DMS114 treated with DMSO at 0.1 percent for 48 hours (cell line): ENCODE measurements at regions not wholly inside any gene's neighbourhood (a gene's known extent, or its start where the extent isn't known, plus 50 kb on each side); places are given as distances from the start of the nearest gene placed in this dataset.
"Not testable (repeated sequence)": the region's sequence is repeated elsewhere in the genome, so short reads cannot be mapped to it uniquely, and the experiment has no call there.

ENCODE experiments used
- DNase-seq: peaks from one replicate; lab custom pipeline; 2025; ENCODE audit not compliant: unreplicated experiment; lab: John Stamatoyannopoulos, UW

DNA sequence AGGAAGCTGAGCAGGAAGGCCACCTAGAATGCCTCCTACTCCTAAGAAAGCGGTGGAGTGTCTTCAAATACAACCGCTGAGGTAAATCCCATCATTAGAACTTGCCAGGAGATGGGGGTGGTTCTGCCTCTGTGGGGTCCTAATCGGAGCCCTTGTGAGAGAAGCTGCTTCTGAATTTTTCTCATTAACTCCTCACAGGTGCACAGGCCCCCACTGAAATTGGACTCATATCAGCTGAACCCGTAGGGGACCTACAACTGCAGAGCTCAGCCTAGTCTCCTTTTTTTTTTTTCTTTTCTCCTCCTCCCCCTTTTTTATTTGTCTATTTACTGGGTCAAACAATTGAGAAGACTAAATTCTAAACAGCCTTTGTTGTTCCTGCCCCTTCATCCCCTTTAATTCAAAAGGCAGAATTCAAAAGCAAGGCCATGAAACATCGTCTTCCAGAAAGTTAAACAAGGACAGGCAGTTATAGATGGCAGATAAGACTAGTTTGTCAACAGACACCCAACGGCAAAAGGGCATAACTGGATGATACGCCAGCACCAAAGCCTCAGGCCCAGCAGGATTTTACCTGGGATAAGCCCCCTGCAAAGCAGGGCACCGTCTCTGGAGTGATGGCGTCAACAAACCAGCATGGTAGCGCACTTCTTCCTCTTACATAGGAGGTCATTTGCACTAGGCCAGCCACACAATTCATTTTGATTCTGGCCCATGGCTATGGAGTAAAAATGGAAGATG is 213.7 kb upstream of the HES1 start:
- no peak for DNase-seq

DNA sequence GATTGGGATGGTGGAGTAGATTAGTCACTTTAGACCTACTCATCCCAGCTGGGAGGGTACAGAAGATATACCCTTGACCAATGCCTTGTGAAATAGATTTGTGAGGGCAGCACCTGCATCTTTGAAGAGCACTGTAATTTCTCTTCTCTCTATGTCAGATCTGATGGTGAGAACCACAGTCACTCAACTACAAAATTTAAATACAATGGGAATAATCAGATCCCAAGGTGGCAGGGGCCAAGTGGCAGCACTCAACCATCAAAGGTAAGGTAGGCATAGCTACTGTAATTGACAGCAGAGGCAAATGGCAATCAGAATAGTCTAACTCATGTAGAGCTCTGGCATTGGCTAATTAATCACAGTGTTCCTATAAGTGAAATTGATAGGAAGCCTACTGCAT is 212.0 kb upstream of the HES1 start:
- DNase-seq = not testable (repeated sequence)

DNA sequence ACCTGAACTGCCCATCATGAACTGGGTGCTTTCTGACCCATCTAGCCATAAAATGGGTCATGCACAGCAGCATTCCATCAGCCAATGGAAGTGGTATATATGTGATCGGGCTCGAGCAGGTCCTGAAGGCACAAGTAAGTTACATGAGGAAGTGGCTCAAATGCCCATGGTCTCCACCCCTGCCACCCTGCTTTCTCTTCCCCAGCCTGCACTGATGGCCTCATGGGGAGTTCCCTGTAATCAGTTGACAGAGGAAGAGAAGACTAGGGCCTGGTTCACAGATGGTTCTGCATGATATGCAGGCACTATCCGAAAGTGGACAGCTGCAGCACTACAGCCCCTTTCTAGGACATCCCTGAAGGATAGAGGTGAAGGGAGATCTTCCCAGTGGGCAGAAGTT is 209.9 kb upstream of the HES1 start:
- not testable (repeated sequence) for DNase-seq

DNA sequence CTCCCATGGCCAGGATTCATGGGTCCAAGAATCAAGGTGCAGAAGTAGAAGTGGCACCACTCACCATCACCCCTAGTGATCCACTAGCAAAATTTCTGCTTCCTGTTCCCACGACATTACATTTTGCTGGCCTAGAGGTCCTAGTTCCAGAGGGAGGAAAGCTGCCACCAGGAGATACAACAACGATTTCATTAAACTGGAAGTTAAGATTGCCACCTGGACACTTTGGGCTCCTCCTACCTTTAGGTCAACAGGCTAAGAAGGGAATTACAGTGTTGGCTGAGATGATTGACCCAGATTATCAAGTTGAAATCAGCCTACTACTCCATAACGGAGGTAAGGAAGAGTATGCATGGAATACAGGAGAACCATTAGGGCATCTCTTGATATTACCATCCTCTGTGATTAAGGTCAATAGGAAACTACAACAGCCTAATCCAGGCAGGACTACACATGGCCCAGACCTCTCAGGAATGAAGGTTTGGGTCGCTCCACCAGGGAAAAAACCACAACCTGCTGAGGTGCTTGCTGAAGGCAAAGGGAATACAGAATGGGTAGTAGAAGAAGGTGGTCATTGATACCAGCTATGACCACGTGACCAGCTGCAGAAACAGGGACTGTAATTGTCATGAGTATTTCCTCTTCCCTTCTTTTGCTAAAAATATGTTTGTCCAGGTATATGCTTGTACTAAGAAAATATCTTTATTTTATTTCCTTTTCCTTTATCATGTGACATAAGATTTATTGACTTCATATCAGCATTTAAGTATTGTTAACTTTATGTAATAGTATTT is 208.3 kb upstream of the HES1 start:
- not testable (repeated sequence) for DNase-seq

DNA sequence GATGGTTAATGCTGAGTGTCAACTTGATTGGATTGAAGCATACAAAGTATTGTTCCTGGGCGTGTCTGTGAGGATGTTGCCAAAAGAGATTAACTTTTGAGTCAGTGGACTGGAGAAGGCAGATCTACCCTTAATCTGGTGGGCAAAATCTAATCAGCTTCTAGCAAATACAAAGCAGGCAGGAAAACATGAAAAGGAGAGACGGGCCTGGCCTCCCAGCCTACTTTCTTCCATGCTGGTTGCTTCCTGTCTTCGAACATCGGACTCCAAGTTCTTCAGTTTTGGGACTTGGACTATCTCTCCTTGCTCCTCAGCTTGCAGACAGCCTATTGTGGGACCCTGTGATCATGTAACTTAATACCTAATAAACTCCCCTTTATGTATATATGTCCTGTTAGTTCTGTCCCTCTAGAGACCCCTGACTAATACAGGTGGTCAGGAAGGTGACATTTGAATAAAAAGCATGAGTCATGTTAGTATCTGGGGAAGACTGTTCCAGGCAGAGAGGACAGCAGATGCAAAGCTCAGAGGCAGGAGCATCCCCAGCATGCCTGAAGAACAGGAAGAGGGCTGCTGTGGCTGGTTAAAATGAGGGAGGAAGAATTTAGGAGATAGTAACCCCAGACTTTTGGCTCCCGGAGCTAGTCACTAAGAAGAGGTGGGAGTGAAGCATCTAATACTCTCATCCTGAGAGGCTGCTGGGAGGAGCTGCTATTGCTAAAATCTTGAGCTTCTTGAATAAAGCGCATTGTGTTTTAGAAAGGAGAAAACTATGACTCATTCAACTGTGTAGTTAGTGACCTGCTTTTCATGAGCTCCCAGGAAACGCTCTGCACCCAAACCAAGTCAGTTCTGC is 207.4 kb upstream of the HES1 start:
- DNase-seq = no peak

DNA sequence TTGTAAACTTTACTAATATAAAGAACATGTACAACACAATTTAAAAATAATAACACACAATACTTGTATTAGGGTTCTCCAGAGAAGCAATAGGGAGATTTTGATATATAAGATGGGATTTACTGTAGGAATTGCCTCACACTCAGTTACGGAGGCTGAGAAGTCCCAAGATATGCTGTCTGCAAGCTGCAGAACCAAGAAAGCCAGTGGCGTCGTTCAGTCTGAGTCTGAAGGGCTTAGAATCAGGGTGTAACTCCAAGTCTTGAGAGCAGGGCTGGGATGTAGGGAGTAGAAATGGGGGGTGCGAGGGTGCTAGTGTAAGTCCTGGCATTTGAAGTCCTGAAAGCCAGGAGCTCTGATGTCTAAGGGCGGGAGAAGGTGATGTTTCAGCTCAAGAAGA is 206.6 kb upstream of the HES1 start:
- DNase-seq = no peak

DNA sequence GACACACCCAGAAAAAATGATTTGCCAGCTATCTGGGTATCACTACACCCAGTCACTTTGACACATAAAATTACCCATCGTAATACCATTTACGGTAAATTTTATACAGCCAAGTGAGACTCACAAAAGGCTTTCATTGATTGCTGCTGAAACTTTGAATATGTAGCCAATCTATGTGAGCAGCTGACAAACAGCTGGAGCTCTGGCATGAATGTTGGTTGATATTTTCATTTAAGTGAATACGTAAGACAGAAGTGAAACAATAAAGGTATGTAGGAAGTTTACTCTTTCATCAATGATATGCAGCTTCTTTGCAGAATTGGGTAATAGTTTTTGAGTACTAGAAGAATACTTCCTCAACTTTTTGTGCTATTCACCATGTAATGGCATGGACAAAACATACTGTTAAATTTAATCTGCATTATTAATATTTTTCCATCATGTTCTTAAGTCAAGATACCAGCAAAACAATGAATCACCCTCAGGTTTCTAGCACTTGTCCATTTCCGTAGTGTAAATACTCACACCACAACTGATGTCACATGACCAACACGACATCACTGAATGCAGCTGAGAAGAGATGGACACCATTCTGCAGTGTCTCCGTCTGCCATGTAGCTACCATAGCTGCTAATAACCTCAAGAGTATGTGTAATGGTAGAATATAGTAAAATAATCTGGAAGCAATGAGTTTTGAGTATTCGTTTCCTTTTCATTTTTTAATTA is 205.9 kb upstream of the HES1 start:
- no peak for DNase-seq

DNA sequence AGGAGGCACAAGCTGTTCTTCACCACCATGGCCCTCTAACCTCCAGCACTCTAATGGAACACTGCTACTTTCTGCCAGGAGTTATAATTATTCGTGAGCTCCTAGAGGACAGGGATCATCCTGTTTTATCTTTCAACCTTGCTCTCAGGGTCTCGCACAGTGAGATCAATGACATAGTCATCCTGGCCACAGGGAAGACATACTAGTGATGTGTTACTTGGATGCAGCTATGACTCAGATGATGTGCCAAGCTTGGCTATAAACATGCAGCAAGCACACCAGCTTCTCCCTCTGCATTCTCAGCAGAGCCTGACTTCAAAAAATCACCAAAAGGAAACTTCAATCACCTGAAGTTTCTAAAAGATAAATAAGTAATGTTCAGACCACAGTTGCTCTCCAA is 203.8 kb upstream of the HES1 start:
- no peak for DNase-seq

DNA sequence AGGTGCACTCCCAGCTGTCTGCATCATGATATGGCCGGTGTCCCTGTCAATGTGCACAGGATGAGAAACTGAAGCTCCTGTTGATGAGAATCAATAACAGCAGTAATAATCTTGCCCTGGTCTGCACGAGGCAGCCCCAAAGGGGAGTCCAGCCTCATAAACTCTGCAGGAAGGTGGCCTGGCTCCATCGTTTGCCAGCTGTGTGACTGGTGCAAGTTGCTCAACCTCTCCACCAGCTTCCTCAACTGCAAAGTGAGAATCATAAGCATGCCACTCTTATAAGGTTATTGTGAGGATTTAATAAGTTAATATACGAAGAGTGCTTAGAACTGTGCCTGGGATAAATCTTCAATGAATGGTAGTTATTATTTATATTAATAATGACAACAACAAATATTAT is 203.4 kb upstream of the HES1 start:
- no peak for DNase-seq

DNA sequence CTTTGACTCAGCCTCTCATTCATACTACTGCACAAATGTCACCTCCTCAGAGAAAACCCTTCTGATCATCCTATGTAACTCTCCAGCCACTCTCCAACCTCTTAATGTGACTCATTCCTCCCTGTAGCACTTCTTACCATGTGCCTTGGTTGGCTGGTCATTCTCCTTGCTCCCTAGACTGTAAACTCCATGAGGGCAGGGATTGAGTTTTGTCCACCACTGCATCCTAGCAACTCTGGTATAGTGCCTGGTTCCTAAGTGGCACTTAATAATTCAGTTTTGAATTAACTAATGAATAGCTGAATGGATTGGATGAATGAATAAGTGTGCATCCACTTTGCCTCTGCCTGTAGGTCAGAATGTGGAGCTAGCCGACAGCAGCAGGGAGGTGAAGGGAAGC is 202.5 kb upstream of the HES1 start:
- DNase-seq = no peak

DNA sequence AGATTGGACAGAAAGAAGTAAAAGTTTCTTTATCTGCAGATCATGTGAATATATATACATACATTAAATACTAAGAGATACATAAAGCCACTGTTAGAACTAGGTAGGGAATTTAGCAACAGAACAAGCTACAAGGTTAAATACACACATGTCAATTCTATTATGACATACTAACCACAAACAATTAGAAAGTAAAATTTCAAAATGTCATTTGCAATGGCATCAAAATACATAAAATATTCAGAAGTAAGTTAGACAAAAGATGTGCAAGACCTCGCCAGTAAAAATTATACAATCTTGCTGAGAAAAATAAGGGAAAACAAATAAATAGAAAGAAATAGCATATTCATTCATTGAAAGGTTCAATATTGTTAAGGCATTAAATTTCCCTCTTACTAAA is 200.0 kb upstream of the HES1 start:
- no peak for DNase-seq

DNA sequence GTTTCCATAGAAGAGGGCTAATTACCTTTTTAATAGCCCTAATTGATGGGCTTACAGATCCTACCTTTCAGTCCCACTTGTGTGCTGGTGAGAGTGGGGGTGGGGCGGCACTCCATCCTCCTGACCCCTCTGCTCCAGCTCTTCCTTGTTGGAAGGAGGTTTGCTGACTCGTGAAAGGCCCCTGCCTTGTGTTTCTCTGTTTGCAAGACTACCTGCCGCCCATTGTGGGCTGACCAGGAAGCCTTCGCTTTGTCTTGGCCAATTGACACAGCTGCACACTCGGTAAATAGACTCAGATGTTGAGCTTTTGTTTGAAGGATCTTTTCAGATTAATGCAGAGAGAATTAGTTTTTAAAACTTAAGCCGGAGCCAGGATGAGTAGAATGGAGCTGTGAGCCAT is 197.3 kb upstream of the HES1 start:
- DNase-seq = no peak

DNA sequence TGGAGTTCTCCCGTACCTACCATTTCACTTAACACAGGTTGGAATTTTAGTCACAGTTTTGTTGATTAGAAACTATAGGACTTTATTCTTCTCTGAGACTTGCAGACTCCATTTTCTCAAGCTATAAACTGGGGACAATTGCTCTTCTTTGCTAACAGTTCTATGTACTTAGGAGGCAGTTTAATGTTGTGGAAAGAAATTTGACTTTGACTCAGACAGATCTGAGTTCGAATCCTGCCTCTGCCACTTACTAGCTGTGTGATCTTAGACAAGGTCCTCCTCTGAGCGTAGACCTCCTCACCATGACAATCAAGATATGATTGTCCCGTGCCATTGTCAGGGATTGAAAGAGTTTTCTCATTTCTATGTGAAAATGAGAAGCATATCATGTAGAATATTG is 196.4 kb upstream of the HES1 start:
- no peak for DNase-seq

DNA sequence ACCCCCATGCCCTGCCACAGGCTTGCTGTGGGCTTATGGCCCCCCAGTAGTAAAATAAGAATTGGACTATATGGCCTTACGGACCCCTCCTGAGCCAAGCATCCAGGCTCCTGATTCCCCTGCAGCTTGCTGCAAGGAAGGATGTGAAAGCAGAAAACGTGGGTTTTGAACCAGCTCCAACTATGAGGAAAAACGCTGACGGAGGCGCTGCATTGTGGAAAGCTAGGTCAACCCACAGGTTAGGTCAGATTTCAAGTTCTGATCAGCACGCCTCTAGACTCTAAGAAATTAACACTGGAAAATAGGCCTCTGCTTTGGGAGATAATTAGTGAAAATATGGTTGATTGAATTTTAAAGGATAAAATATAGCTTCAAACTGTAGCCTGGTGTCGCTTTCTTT is 195.4 kb upstream of the HES1 start:
- no peak for DNase-seq

DNA sequence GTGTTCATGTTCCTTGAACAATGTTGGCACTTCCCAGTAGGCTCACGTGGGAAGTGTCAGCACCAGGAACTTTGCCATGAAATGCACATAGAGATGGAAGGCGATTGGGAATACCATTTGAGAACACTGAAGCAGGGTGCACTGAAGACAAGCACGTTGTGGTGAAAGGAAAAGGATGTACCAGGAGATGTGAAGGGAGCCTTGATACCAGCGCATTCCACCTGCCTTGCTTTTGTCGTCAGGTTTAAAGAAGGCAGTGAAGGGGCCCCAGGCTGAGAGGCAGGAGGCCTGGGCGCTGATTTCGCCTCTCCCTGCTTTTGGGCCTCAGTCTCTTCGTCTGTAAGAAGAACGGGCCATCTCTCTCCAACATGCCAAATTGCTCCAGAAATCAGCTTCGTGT is 194.5 kb upstream of the HES1 start:
- no peak for DNase-seq

DNA sequence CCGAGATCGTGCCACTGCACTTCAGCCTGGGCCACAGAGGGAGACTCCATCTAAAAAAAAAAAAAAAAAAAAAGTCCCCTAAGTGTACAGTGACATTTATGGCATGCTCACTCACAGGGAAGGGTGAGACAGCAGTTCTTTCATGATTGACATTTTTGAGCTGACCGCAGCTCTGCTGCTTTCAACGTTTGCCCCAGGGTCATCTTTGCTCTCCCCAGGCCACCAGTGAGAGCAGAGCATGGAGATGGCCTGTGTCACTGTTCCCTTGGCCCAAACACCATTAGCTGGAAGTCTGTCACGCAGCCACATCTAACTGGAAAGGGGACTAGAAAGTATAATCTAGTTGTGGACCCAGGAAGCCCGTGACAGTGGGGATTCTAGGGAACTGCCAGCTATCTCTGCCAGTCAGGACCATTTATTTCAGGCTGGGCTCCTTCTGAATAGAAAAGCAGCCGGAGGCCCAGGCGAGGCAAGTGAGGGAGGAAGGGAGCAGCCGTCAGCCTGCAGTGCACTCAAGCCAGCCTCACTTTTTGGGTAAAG is 193.4 kb upstream of the HES1 start:
- DNase-seq = no peak

DNA sequence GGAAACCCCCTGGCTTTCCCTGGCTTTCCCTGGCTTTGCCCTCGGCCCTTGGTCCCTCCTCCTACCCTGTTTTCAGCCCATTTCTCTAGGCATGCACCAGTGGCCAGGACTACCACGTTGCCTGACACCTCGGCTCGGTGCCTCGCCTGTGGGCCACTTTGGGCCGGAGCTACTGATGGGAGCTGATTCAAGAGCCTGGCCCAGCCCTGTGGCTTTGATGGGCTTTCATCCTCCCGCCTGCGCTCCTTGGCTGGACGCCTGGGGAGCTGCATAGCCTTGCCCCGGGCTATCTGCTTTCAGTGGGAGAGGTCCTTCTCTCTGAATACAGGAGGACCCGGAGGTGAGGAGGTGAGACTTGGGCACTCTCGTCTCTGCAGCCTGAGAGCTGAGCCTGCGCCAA is 192.7 kb upstream of the HES1 start:
- no peak for DNase-seq

DNA sequence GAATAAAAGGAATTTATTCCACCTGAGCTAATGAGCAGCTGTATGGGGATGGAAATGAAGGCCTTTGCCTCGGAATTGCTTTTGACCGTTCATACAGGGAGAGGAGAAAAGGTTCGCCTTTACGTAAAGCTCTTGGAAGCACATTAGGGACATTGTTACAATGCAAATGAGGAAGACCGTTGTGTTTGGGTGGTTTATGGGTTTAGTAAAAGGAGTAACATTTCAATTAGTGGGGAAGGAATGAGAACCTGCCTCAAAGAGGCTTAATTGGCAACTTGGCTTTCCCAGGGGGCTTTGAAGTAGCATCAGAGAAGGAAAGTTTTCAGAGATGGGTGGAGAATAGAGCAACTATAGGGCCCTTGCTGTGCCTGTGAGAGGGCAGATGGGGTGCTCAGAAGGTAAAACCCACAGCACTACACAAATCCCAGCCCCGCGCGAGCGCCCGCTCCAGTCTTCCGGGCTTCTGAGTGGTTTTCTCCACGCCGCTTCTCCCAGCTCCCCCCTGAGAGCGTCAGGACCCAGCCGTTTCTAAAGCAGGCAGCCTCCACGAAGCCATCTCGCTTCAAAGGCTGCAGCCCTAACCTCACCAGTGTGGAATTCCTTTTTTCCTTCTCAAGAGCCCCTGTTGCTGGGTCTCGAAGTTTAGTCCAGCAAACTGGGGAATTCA is 192.0 kb upstream of the HES1 start:
- DNase-seq = no peak

DNA sequence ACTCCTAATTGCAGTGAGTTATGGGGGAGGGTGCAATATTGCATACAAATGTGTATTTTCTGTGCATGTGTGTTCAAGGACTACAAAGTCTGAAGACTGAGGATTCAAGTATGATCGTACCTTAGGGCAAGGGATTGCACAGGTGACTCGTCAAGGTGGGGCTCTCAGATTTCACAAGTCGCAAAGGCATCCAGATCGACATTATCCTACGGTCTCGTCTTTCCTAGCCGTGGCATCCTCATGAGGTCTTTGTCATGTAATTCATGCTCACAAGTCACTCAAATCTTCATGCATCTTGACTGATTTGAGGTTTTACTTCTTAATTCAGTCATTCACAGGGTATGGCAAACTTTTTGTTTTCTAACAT is 191.4 kb upstream of the HES1 start:
- DNase-seq = no peak

DNA sequence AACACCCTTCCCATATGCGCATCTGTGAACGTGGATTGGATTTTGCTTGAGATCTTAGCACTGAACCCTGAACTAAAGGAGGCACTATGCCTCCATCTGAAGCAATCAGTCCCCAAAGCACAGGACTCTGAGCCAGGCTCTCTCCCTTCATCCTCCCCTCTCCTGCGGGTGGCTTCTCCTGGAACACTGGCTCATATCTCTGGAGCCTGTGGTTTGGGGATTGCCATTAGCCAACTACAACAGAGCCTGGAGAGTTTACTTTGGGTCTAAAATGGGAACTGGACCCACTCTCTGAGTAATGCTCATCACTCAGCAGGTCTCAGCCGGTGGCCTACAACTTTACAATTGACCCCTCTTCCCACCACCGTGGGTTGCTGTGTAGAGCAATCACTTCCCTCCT is 190.8 kb upstream of the HES1 start:
- no peak for DNase-seq
